ENCODE measurements at regions not wholly inside any gene's neighbourhood (a gene's known extent, or its start where the extent isn't known, plus 50 kb on each side); places are given as distances from the start of the nearest gene placed in this dataset.

DNA sequence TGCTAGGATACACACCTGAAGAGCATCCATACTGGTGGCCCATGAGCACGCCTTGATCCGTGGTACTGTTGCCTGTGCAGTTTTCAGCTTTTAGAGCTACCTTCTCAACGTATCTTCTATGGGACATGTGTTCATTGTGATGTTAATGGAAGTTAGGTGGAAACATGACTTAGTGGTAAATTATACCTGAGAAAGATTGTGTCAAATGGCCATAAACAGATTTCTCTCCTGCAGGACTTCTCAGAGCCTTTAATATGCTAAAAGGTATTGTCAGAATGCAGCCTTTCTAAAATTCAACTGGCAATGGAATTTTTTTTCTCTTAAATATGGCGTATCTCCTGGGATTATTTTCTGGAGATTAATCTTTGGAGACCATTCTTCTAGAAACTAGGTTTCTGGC lies 148.5 kb downstream of the CDC5L start:
- H3K27me3 Mint-ChIP-seq = peaks cover 4% of the 10 kb centered on the region
- no peaks in the 10 kb centered on the region for H3K36me3 Mint-ChIP-seq (ENCODE audit: low read depth)
- ChIA-PET POLR2A (no interaction called here), CTCF (no interaction called here)
- no peaks in the 10 kb centered on the region for H3K9me3 Mint-ChIP-seq
- Histone ChIP-seq H3K4me1 (ENCODE audit: insufficient read depth, low read length) (no peaks in the 10 kb centered on the region), H3K27me3 (ENCODE audit: control insufficient read depth in 1 of 2, insufficient read depth in 2 of 2, low read length in 2 of 2) (no peaks in the 10 kb centered on the region), H3K36me3 (ENCODE audit: insufficient read depth, low read length) (no peaks in the 10 kb centered on the region), H3K4me3 (ENCODE audit: low read length) (no peak overlapping the region), H3K9me3 (ENCODE audit: control insufficient read depth in 1 of 2, insufficient read depth in 1 of 2, low read length in 2 of 2) (no peaks in the 10 kb centered on the region), H3K27ac (ENCODE audit: low read depth in 1 of 2, low read length in 2 of 2) (no peak overlapping the region)
- intact Hi-C loops (cut with DNase I, micrococcal nuclease) = no loop called here
- TF ChIP-seq CTCF (IDR thresholded peaks at IDR 0.05) = no peak
- ATAC-seq (ENCODE audit: poor library complexity) (no peak), DNase-seq (no peak)
- H3K4me1 Mint-ChIP-seq (ENCODE audit: low read depth) = no peaks in the 10 kb centered on the region
- H3K4me3 Mint-ChIP-seq = no peak overlapping the region
- H3K27ac Mint-ChIP-seq = no peak overlapping the region

DNA sequence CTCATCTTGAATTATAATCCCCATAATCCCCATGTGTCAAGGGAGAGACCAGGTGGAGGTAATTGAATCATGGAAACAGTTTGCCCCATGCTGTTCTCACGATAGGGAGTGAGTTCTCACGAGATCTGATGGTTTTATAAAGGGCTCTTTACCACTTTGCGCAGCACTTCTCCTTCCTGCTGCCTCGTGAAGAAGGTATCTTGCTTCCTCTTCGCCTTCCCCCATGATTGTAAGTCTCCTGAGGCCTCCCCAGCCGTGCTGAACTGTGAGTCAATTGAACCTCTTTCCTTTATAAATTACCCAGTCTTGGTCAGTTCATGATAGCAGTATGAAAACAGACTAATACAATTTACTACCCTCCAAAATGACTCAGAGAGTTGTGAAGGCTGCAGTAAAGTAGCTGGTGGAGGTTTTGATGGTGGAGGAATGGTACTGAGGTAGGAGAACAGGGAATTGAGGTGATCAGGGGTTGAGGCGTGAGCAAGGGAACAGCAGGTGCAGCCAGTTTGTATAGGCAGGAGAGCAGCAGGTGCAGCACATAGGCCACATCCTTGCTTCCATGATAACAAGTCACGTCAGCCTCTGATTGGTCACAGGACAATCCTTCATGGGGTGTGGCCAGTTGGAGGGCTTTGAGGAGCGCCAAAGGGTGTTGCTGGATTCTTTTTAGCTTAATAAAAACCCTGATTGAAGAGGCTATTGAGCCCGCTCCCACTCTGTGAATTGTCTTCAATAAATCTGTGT lies 150.0 kb downstream of the CDC5L start:
- Mint-ChIP-seq H3K36me3 (ENCODE audit: low read depth) (no peaks in the 10 kb centered on the region), H3K27me3 (no peaks in the 10 kb centered on the region), H3K4me3 (no peak overlapping the region), H3K4me1 (ENCODE audit: low read depth) (no peaks in the 10 kb centered on the region), H3K9me3 (no peaks in the 10 kb centered on the region), H3K27ac (no peak overlapping the region)
- CTCF ChIA-PET = no interaction called here
- no peak for TF ChIP-seq CTCF (IDR thresholded peaks at IDR 0.05)
- ATAC-seq (ENCODE audit: poor library complexity) = no peak
- no peaks in the 10 kb centered on the region for H3K4me1 ChIP-seq (ENCODE audit: insufficient read depth, low read length)
- DNase-seq = no peak
- H3K27ac ChIP-seq (ENCODE audit: low read depth in 1 of 2, low read length in 2 of 2) = no peak overlapping the region
- no peaks in the 10 kb centered on the region for H3K27me3 ChIP-seq (ENCODE audit: control insufficient read depth in 1 of 2, insufficient read depth in 2 of 2, low read length in 2 of 2)
- no peaks in the 10 kb centered on the region for H3K9me3 ChIP-seq (ENCODE audit: control insufficient read depth in 1 of 2, insufficient read depth in 1 of 2, low read length in 2 of 2)
- intact Hi-C loops (cut with DNase I, micrococcal nuclease) = no loop called here
- no peaks in the 10 kb centered on the region for H3K36me3 ChIP-seq (ENCODE audit: insufficient read depth, low read length)
- H3K4me3 ChIP-seq (ENCODE audit: low read length) = no peak overlapping the region
- POLR2A ChIA-PET = no interaction called here

GRCh38 chr6:44538131-44538806 lies 150.8 kb downstream of the CDC5L start:
- H3K27ac Mint-ChIP-seq = no peak overlapping the region
- H3K4me1 Mint-ChIP-seq (ENCODE audit: low read depth) = no peaks in the 10 kb centered on the region
- no peaks in the 10 kb centered on the region for H3K36me3 Mint-ChIP-seq (ENCODE audit: low read depth)
- DNase-seq = no peak
- no peak overlapping the region for H3K4me3 ChIP-seq (ENCODE audit: low read length)
- H3K9me3 Mint-ChIP-seq = no peaks in the 10 kb centered on the region
- TF ChIP-seq CTCF (IDR thresholded peaks at IDR 0.05) = no peak
- POLR2A ChIA-PET = no interaction called here
- no peaks in the 10 kb centered on the region for H3K4me1 ChIP-seq (ENCODE audit: insufficient read depth, low read length)
- no peak overlapping the region for H3K4me3 Mint-ChIP-seq
- no peak overlapping the region for H3K27ac ChIP-seq (ENCODE audit: low read depth in 1 of 2, low read length in 2 of 2)
- intact Hi-C loops (cut with DNase I, micrococcal nuclease) = no loop called here
- no peaks in the 10 kb centered on the region for H3K36me3 ChIP-seq (ENCODE audit: insufficient read depth, low read length)
- no peaks in the 10 kb centered on the region for H3K9me3 ChIP-seq (ENCODE audit: control insufficient read depth in 1 of 2, insufficient read depth in 1 of 2, low read length in 2 of 2)
- no peaks in the 10 kb centered on the region for H3K27me3 ChIP-seq (ENCODE audit: control insufficient read depth in 1 of 2, insufficient read depth in 2 of 2, low read length in 2 of 2)
- H3K27me3 Mint-ChIP-seq = no peaks in the 10 kb centered on the region
- CTCF ChIA-PET = no interaction called here
- no peak for ATAC-seq (ENCODE audit: poor library complexity)
